Astrocyte (in vitro differentiated cells and primary cell): ENCODE measurements at regions not wholly inside any gene's neighbourhood (a gene's known extent, or its start where the extent isn't known, plus 50 kb on each side); places are given as distances from the start of the nearest gene placed in this dataset.

Experiments
- CTCF ChIP-seq: IDR thresholded peaks from 2 replicates; pipeline ENCODE4 v1.5.1; 2011; ENCODE audit warnings: low read depth, mild to moderate bottlenecking, inconsistent platforms, low read length, moderate library complexity; ENCODE audit not compliant: insufficient read depth
- EZH2 ChIP-seq: IDR thresholded peaks from 2 replicates; pipeline ENCODE4 v1.6.1; 2012; ENCODE audit warnings: mild to moderate bottlenecking, low read length, inconsistent platforms; ENCODE audit not compliant: insufficient read depth

- TF ChIP-seq CTCF (no peak), EZH2 (no peak)
Measured at GRCh38 chr10:117762126-117762818, 219.7 kb downstream of the EMX2 start.
